HG02885 (cell line): ENCODE measurements at regions not wholly inside any gene's neighbourhood (a gene's known extent, or its start where the extent isn't known, plus 50 kb on each side); places are given as distances from the start of the nearest gene placed in this dataset.
"Not testable (repeated sequence)": the region's sequence is repeated elsewhere in the genome, so short reads cannot be mapped to it uniquely, and the experiment has no call there.

Experiments
- ATAC-seq: cut with Tn5 transposase; IDR thresholded peaks from one replicate; pipeline ENCODE4 v1.9.1; 2021; ENCODE audit warnings: mild to moderate bottlenecking; ENCODE audit not compliant: unreplicated experiment, poor library complexity

DNA sequence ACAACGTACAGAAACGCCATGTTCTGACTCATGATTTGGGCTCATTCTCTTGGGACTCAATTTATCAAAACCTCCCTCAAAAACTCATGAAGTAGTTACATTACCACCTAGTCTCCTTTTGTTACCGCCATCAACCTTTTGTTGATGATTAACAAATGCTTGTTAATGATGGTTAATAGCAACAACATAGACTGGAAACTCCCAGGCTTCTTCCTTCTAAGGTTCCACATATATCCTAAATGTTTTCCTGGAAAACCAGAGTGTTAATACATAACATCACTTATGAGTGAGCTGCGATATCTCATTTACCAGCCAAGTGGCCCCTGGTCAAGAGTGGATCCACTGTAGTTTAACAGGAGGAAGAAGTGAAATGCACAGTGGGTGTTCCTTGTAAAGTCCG, 176.3 kb downstream of the ERMARD start:
- no peak for ATAC-seq

GRCh38 chr6:169926617-169927417, 175.4 kb downstream of the ERMARD start:
- no peak for ATAC-seq

DNA sequence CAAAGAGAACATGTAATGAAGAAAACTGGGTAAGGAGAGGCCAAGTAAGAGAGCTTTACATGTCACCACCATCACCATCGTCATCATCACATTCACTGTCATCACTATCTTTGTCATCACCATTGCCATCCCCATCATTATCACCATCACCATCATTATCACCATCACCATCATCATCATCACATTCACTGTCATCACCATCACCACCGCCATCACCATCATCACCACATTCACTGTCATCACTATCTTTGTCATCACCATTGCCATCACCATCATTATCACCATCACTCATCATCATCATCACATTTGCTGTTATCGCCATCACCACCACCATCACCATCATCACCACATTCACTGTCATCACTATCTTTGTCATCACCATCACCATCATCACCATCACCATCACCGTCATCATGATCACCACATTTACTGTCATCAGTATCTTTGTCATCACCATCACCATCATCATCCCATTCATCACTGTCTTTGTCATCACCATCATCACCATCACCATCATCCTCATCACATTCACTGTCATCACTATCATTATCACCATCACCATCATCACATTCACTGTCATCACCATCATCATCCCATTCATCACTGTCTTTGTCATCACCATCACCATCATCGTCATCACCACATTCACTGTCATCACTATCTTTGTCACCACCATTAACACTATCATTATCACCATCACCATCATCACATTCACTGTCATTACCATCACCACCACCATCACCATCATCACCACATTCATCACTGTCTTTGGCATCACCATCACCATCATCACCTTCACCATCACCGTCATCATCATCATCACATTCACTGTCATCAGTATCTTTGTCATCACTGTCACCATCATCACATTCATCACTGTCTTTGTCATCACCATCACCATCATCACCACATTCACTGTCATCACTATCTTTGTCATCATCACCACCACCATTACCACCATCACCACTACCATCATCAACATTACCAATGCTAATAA, 172.3 kb downstream of the ERMARD start:
- ATAC-seq: no peak

DNA sequence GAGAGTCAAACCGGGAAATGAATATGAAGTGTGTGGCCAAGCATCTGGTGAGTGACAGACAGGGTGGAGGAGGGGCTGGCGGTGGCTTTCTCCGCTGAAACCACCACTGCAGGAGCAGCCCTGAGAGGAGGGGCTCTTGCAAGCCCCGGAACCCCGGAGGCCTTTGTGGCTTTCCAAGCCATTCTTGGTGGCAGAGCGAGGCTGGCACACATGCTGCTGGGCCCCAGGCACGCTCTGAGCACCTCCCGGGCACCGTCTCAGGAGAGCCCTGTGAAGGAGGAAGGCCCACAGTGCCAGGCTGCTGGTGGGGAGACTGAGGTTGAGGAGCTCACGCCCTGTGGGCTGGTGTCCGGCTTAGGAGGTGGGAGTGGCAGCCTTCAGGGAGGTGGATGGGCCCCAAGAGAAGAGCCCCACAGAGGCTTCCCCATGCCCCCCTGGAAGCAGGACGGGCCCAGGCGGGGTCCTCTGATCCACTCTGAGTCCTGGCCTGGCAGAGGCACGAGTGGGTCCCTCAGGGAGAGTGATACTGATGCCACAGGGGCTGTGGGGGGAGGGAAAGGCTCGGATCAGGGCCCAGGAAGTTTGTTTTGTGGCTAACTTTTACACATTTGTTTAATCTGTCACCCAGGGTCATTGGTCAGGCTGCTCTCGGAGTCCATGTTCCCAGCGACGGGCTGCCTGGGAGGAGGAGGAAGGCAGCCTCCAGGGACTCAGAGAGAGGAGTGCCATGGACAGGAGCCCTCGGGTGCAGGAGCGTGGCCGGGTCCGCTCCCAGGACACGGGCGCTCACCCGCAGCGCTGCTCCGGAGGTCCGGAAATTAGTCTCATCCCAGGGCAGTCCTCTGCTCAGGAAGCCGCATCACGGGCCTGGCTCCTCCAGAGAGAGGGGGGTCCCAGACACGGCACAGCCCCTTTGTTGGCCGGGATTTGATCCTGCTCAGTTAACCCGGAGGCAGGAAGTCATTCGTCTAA, 170.7 kb downstream of the ERMARD start:
- no peak for ATAC-seq

DNA sequence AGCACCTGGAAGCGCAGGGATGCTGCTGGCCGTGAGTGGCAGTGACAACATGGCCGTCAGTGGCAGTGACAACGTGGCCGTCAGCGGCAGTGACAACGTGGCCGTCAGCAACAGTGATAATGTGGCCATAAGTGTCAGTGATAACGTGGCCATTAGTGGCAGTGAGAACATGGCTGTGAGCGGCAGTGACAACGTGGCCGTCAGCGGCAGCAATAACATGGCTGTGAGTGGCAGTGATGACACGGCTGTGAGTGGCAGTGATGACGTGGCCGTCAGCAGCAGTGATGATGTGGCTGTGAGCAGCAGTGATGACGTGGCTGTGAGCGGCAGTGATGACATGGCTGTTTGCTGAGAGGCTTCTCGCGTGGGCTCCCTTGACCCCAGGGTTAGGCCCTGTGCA, 169.8 kb downstream of the ERMARD start:
- ATAC-seq: no peak

DNA sequence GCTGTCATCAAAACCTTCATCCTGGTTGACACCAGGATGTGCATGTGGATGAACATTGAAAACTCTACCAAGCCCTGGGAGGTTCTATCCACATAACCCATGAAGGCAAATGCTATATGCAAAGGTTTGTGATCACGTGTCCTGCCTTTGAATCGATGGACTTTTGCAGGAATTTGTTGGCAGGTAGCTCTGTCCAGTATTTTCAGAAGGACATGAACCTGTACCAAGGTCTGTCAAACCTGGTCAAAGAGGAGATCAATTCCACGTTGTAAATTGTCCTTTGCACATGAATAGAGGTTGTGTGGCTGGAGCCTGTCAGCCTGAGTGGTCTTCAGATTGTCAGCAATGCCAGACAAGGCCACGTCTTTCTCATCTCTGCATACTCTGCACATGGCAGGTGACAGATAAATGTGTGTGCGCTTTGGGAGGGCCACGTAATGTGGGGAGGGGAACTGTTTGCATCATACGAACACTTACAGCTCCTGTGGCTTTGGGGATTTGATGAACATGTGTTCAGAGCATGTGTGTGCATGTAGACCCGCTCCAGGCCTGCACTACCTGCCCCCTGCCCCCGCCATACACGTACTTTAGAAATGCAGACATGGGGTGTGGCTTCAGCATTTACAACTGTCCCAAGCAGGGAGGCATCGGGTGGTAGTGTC, 169.1 kb downstream of the ERMARD start:
- no peak for ATAC-seq

DNA sequence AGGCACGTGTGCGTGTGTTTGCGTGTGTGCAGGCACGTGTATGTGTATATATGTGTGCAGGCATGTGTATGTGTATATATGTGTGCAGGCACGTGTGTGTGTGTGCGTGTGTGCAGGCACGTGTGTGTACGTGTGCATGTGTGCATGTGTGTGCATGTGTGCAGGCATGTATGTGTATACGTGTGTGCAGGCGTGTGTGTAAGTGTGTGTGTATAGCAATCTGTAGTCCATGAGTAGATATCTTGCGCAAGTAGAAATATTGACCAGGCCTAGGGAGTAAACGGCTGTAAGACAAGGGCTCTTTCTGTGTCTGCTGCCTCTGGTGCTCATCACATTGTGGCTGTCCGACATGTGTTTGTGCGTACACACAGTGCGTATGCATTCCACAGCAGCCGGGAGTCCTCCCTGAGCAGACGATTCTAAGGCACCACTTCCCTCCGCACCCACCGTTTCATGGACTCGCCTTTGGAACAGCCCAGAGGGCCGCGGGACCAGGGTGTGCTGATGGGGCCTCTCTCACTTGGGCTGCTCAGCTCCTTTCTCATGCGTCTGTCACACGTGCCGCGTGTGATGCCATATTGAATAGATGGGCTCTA, 167.6 kb downstream of the ERMARD start:
- no peak for ATAC-seq

- ATAC-seq: no peak
Measured at GRCh38 chr6:169918239-169918953, 167.0 kb downstream of the ERMARD start.

DNA sequence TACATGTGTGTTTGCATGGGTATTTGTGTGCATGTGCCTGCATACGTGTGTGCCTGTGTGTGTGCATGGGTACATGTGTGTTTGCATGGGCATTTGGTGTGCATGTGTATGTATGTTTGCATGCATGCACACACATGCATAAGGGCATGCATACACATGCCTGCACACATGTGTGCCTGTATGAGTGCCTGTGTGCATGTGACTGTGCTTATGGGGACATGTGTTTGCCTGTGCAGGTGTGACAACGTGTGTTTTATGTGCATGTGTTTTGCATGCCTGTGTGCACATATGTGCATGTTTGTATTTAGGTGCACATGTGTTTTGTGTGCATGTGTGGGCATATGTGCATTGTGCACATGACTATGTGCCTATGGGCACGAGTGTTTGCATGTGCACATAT, 165.7 kb downstream of the ERMARD start:
- ATAC-seq: no peak

DNA sequence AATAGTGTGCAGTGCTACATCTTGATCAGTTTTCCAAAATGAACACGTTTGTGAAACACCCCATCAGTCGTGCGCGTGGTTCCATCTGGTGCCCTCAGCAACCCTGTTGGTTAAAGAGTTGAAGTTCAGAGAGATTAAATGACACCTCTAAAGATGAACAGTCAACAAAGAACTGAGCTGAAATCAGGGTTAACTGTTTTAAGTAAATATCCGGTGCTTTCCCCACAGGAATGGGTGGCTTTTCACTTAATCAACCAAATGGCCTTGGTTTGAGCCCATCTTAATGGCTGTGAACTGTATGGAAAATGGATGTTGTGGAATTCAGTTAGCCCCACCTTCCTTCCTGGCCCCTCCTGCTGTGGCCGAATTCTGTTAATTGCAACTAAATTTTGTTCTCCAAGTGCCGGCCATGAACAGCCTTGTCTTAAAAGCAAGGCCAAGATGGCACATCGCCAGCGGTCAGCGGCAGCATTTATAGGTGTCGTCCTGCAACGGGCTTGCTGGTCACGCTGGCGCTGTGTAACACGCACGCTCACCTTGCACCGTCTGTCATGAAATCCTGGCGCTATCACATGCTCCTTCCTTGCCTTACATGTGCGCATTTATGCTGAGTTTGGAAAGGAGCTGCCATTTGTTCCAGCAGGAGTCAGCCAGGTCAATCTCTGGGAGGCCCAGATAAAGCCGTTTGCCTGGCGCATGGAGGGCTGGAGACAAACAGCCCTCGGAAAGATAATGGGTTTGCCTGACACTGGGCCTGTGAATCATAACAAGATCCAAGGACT, 164.5 kb downstream of the ERMARD start:
- no peak for ATAC-seq

GRCh38 chr6:169913745-169914144, 162.3 kb downstream of the ERMARD start:
- not testable (repeated sequence) for ATAC-seq

- no peak for ATAC-seq
Measured at GRCh38 chr6:169913096-169913638, 161.7 kb downstream of the ERMARD start.

DNA sequence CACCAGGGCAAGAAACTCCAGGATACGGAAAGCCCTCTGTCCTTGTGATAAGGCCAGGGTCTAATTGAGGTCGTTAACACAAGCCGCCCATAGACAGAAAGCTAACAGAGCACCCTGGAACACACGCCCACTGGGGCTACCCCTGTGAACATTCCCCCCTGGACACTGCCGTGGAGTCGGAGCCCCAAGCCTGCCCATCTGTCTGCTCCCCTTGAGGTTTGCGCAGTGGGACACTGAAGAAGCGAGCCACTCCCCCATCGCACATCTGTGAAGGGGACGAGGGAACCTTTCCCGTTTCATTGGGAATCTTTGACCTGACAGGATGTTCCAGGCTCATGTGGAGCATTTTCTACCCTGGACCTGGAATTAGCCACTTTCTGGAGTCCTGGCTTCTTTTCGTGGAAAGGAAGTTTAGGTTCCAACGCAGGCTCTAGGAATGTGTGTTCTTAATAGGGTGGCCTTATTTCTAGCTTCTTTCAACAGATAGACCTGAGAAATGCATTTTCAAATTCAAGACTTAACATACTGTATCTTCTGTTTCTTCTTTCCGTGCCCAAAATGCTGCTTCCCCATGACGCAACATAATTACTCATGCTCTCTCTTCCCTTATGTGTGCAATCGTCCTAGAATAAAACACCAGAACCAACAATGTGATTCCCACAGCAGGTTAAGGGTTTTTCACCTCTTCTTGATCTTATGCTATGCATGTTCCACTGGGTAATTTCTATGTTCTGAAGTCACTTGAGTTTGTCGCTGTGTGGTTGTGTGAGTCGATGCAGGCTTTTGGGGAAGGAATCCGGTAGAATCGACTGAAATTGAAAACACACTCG, 161.1 kb downstream of the ERMARD start:
- ATAC-seq: no peak

DNA sequence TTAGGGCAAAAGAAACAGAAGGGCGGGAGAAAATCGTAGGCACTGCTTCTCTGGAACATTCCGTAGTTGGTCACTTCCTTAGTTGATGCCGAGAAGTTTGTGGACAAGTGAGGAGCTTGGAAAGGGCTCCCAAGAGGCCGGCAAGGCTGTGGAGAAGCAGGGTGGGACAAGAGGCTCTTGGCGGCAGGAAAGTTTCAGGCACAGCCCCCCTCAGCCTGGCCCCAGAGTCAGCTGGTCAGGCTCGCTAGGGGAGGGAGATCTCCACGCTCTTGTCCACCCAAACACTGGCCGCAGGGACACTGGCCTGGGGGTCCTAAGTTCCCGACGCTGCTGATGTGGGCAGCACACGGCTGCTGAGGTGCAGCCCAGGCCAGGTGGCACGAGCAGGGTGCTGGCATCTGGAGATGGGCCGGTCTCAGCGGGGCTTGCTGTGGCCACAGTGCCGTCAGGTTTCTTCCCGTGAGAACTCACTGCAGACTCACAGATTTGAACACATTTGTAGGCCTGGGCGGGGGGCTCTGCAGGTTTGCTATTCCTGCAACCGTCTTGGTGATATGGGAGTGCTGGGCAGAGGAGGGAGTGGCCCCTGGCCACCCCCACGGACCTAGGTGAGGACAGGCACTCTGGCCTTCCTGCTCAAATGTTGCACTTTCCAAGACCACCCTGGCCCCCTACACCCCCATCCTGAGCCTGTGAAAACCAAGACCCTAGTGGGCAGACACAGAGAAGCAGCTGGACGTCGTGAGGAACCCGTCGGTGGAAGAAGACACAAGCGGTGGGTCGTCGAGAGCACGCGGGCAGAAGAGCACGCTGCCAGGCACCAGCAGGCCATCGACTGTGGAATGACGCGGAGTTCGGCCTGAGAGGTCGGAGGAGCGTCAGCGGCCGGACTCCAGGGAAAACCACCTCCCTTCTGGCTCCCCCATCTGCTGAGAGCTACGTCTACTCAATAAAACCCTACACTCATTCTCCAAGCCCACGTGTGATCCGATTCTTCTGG, 160.1 kb downstream of the ERMARD start:
- ATAC-seq: no peak

- no peak for ATAC-seq
Measured at GRCh38 chr6:169909113-169909512, 157.7 kb downstream of the ERMARD start.
